Amniotic epithelial cell (primary cell): ENCODE measurements at regions not wholly inside any gene's neighbourhood (a gene's known extent, or its start where the extent isn't known, plus 50 kb on each side); places are given as distances from the start of the nearest gene placed in this dataset.
"Not testable (repeated sequence)": the region's sequence is repeated elsewhere in the genome, so short reads cannot be mapped to it uniquely, and the experiment has no call there.

Source experiments
- DNase-seq: peaks from one replicate; pipeline ENCODE4 v3.0.0-alpha.2; 2010; ENCODE audit warnings: low read depth

- DNase-seq: not testable (repeated sequence)
These were observed 130.7 kb downstream of the UNC93B1 start for GRCh38 chr11:67873223-67873622.

- not testable (repeated sequence) for DNase-seq
These were observed 132.7 kb downstream of the UNC93B1 start for GRCh38 chr11:67871168-67871567.

- DNase-seq: not testable (repeated sequence)
These were observed 141.0 kb downstream of the UNC93B1 start for GRCh38 chr11:67862896-67863295.

- DNase-seq: peak; percentile 14
These were observed 144.3 kb downstream of the UNC93B1 start for GRCh38 chr11:67859513-67860161.

DNA sequence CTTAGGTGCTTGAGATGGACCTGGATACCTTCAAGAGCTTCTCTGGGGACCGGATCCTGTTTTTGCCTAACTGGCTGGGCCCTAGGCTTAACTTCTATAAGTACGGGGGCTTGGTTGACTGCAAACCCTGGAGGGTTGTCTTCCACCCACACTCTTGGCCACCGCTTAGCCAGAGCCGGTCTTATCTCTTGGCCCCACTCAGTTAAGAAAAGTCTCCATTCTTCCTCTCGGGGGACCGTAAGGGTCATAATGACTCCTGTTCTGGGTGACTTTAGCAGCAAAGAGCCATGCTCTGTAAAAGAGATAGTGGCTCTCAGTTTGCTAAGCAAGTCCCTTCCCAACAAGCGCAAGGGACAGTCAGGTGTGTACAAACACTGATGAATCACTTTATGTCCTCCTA, 153.2 kb downstream of the UNC93B1 start:
- not testable (repeated sequence) for DNase-seq

DNA sequence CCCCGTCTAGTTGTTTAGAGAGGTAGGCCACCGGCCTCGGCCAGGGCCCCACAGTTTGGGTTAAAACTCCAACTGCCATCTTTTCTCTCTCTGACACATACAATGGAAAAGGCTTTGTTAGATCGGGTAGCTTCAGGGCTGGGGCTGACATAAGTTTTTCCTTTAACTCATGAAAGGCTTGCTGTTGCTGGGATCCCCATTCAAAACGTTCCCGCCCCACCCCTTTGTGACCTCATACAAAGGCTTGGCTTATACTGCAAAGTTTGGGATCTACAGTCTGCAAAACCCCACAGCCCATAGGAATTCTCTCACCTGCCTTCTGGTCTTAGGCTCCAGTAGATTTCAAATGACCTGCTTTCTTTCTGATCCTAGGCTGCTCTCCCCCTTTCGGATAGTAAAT, 154.1 kb downstream of the UNC93B1 start:
- not testable (repeated sequence) for DNase-seq

DNA sequence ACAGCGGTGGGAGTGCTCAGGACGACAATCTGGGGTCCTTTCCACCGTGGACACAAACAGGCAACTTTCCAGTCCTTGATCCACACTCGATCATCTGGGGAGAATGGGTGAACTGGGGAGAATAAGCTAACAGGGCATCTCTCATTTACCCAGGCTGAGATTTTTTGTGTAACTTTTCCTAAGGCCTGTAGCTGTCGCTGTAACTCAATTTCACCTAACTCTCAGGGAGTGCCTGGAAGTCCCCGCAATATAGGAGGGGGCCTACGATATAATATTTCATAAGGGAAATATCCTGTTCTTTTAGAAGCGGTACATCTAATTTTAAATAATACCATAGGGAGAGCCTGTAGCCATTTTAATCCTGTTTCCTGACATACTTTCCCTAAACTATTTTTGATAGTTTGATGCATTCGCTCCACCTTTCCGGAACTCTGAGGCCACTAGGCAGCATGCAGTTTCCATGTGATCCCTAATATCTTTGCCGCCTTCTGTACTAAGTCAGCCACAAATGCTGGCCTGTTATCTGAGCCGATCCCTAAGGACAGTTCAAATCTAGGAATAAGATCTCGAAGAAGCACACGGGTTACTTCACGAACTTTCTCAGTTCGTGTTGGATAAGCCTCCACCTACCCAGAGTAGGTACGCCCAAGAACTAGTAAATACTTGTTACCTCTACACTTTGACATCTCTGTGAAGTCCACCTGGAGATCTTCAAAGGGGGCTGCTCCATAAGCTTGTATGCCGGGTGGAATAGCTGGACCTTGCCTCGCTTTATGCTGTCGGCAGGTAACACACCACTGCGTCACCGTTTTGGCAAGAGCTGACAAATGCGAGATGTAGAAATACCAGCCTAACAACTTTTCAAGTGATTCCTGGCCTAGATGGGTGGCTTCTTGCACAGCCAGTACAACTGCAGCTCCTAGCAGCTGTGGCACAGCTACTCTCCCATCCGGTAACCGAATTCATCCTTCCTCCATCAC, 155.7 kb downstream of the UNC93B1 start:
- not testable (repeated sequence) for DNase-seq

GRCh38 chr11:67846303-67846702, 157.6 kb downstream of the UNC93B1 start:
- DNase-seq: not testable (repeated sequence)

DNA sequence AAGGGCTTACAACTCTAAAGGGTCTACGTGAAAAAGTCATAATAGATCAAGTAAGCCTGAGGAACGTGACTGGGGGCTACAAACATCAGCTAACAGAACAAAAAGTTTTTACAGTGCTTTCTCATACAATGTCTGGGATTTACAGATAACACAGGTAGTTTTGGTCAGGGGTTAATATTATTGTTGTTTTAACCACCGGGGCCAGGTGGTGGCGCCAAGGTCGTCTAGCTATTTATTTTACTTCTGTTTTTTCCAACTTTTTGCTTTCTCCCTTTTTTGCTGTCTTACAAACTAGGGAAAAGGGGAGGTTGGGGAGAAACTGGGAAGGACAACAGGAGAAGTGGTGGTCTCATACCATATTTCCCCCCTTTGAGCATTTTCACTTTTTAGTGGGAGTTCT, 158.6 kb downstream of the UNC93B1 start:
- DNase-seq: not testable (repeated sequence)

GRCh38 chr11:67840599-67840998, 163.3 kb downstream of the UNC93B1 start:
- DNase-seq: not testable (repeated sequence)

GRCh38 chr11:67830152-67830551, 155.7 kb upstream of the ALDH3B2 start:
- not testable (repeated sequence) for DNase-seq

DNA sequence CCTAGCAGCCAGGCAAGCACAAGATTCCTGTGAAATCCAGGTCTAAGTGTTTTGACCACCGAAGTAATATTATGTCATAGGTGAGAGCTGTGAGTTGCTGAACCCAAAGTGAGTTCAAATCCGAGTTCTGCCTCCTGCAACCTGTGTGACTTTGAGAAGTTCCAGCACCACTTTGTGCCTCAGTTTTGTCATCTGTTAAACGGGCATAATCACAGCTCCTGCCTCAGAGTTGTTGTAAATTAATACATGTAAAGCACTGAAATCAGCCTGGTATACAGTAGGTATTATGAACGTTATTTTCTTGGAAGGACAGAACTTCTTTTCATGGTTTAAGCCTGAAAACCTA, 152.5 kb upstream of the ALDH3B2 start:
- DNase-seq: not testable (repeated sequence)

DNA sequence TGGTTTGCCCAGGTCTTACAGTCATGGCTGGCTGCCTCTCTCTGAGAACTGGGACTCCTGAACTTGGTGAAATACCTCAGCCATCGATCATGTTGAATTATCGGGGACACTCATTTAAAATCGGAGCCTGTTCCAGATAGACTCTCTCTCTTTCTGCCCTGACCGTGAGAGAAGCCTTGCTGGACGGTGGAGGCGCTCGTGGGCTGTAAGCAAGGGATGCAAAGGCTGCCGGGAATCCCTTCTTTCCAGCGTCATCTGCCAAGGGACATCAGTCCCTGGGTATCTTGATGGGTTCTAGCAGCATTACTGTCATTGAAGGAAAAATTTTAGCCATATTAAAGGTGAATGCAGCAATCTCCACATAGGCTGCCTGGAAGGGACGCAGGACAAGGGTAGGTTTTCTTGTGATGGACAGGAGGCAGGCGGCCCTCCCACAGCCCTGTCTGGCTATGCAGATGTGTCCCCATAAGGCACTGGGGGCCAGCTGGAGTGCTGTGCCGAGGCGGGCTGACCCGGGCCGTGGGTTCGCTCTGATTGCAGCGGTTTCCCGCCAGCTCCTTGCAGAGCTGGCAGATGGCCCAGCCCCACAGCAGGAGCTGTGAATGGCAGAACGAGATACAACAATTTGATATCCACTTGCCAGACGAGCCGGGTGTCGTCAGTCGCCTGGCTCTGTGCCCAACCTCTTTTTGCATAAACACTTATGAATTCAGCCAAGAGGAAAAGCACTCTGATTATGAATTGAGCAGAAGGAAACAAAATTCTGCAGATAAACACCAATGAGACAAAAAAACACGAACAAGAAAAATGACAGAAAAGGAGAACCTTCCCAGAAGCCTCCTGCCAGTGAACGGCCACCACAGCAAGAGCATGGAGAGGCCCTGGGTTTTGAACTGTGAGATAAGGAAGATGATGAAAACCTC, 151.9 kb upstream of the ALDH3B2 start:
- DNase-seq: peak; percentile 26

DNA sequence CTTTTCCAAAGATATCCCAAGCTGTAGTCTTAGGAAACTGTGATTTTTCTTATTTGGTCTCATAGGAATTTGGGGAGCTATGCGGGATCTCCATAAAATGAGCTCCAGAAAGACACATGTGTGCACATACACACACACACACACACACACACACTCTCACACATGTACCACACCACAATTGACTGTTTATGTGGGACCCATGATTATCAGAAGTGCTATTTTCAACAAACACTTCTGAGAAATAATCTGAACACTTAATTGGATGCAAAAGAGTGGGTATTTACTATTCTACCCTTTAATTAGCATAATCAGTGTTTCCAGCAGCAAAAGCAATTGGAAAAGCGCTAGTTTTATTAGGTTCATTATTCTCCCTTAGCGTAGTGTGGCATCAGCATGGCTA, 150.4 kb upstream of the ALDH3B2 start:
- DNase-seq: not testable (repeated sequence)

GRCh38 chr11:67820081-67820480, 145.7 kb upstream of the ALDH3B2 start:
- DNase-seq: no peak

- not testable (repeated sequence) for DNase-seq
These were observed 143.1 kb upstream of the ALDH3B2 start for GRCh38 chr11:67817558-67817957.

- DNase-seq: peak; percentile 46
These were observed 134.9 kb upstream of the ALDH3B2 start for GRCh38 chr11:67809301-67809700.

DNA sequence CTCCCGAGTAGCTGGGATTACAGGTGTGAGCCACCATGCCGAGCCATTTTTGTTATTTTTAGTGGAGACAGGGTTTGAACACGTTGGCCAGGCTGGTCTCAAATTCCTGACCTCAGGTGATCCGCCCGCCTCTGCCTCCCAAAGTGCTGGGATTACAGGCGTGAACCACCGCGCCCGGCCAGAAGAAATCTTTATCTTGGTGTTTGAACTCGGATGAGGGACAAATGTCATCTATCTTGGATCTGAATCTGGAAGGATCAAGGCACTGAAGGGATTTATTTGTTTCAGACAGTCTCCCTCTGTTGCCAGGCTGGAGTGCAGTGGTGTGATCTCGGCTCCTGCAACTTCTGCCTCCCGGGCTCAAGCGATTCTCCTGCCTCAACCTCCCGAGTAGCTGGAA, 133.5 kb upstream of the ALDH3B2 start:
- not testable (repeated sequence) for DNase-seq

GRCh38 chr11:67806728-67807235, 132.4 kb upstream of the ALDH3B2 start:
- not testable (repeated sequence) for DNase-seq

GRCh38 chr11:67806183-67806582, 131.8 kb upstream of the ALDH3B2 start:
- not testable (repeated sequence) for DNase-seq

DNA sequence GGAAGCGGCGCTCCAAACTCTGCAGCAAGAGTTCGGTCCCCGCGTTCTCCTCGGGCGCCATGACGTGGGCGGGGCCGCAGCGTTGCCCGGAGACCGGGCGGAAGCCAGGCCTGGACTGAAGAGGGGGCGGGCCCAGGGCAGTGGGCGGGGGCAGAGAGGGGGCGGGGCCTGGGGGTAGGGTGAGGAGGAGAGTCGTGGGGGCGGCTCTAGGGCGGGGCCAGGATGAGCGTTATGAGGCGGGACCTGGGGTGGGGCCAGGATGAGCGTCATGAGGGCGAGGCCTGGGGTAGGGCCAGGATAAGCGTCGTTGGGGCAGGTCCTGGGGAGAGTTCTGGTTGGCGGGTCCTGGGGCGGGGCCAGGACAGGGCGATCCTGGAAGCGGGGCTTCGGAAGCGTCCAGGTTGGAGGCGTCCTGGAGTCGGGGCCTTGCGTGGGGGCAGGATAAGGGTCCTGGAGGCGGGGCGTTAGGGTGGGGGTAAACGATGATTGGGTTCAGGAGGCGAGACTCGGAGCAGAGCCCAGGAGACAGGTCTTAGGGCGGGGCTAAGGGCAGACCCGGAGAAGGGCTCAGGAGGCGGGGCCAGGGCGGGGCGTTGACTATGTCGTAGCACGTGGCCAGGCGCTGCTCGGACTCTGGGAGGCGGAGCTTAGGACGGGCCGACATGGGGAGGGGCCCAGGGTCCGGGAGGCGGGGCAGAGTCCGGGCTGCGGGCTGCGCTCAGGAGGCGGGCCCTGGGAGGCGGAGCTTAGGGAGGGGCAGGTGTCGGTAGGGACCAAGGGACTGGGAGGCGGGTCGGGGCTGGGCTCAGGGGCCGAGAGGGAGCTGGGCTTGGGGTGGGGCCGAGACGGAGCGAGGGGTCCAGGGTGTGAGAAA, 131.1 kb upstream of the ALDH3B2 start:
- peak; percentile 97 for DNase-seq
